ENCODE measurements at regions not wholly inside any gene's neighbourhood (a gene's known extent, or its start where the extent isn't known, plus 50 kb on each side); places are given as distances from the start of the nearest gene placed in this dataset.

DNA sequence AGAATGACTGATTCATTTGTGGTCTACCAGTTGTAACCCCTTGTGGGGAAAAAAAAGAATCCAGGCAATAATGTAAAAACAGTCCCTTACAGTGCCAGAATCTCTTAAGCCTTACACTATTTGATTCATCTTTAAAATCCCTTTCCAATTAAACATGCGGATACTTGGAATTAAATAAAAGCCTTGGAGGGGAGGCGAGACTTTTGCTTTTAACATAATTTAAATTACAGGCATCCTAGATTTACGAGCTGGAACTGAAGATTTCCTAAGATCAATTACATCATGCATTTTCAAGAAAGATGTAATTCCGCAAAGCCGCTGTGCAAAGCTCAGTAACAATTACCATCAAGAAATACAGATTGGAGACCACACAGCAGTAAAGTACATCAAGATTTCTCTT lies 370.2 kb downstream of the MTRR start:
- TF ChIP-seq, protein P1, sequence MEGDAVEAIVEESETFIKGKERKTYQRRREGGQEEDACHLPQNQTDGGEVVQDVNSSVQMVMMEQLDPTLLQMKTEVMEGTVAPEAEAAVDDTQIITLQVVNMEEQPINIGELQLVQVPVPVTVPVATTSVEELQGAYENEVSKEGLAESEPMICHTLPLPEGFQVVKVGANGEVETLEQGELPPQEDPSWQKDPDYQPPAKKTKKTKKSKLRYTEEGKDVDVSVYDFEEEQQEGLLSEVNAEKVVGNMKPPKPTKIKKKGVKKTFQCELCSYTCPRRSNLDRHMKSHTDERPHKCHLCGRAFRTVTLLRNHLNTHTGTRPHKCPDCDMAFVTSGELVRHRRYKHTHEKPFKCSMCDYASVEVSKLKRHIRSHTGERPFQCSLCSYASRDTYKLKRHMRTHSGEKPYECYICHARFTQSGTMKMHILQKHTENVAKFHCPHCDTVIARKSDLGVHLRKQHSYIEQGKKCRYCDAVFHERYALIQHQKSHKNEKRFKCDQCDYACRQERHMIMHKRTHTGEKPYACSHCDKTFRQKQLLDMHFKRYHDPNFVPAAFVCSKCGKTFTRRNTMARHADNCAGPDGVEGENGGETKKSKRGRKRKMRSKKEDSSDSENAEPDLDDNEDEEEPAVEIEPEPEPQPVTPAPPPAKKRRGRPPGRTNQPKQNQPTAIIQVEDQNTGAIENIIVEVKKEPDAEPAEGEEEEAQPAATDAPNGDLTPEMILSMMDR (IDR thresholded peaks at IDR 0.05; ENCODE audit: insufficient read depth, low read length, poor library complexity, severe bottlenecking): no peak
- TF ChIP-seq EZH2phosphoT487 (conservative IDR thresholded peaks at IDR 0.05; ENCODE audit: low read length): no peak
